Fibroblast of lung (primary cell): ENCODE measurements at regions not wholly inside any gene's neighbourhood (a gene's known extent, or its start where the extent isn't known, plus 50 kb on each side); places are given as distances from the start of the nearest gene placed in this dataset.

Experiments used
- DNase-seq, 2 donors: peaks; one replicate each; pipeline versions ENCODE4 v3.0.0 to v3.0.0-alpha.2; 2010; ENCODE audit warnings: low read depth in 2 of 2
- H2AFZ ChIP-seq: 2 replicates; pipeline ENCODE4 v1.5.1; 2012; ENCODE audit warnings: low read length, control low read depth, inconsistent platforms
- H3K27ac ChIP-seq: 2 replicates; pipeline ENCODE4 v1.5.1; 2011; ENCODE audit warnings: low read length, control low read depth; ENCODE audit not compliant: insufficient read depth
- H3K27me3 ChIP-seq: 2 replicates; pipeline ENCODE4 v1.5.1; 2011; ENCODE audit warnings: mild to moderate bottlenecking, low read length; ENCODE audit not compliant: control insufficient read depth, insufficient read depth
- H3K36me3 ChIP-seq: 2 replicates; pipeline ENCODE4 v1.5.1; 2011; ENCODE audit warnings: low read length; ENCODE audit not compliant: control insufficient read depth, insufficient read depth
- H3K4me1 ChIP-seq: 2 replicates; pipeline ENCODE4 v1.5.1; 2011; ENCODE audit warnings: low read length; ENCODE audit not compliant: control insufficient read depth, insufficient read depth; ENCODE audit errors: extremely low read depth
- H3K4me2 ChIP-seq: 2 replicates; pipeline ENCODE4 v1.5.1; 2011; ENCODE audit warnings: low read length, control low read depth; ENCODE audit not compliant: insufficient read depth; ENCODE audit errors: extremely low read depth
- H3K4me3 ChIP-seq, 4 experiments: fragments of 200-600 bp in 1 of 4; sonication (generic) in 1 of 4; replicated peaks in 1 of 4; 2 replicates each; pipeline ENCODE4 v1.5.1; 2011 to 2016; ENCODE audit warnings: low read length in 4 of 4, low read depth in 3 of 4, mild to moderate bottlenecking in 3 of 4, control low read depth in 2 of 4, inconsistent platforms in 1 of 4, mixed read lengths in 1 of 4; ENCODE audit not compliant: insufficient read depth in 1 of 4; ENCODE audit errors: control extremely low read depth in 1 of 4
- H3K79me2 ChIP-seq: 2 replicates; pipeline ENCODE4 v1.5.1; 2012; ENCODE audit warnings: mild to moderate bottlenecking, low read length, inconsistent platforms; ENCODE audit not compliant: control insufficient read depth, insufficient read depth
- H3K9ac ChIP-seq: 2 replicates; pipeline ENCODE4 v1.5.1; 2011; ENCODE audit warnings: mild to moderate bottlenecking, low read length, control low read depth; ENCODE audit not compliant: insufficient read depth
- H3K9me3 ChIP-seq: 2 replicates; pipeline ENCODE4 v1.5.1; 2012; ENCODE audit warnings: low read depth, low read length; ENCODE audit not compliant: control insufficient read depth, insufficient read depth
- H4K20me1 ChIP-seq: 2 replicates; pipeline ENCODE4 v1.5.1; 2011; ENCODE audit warnings: low read length; ENCODE audit not compliant: control insufficient read depth, insufficient read depth; ENCODE audit errors: extremely low read depth
- EZH2 ChIP-seq: IDR thresholded peaks from 2 replicates; pipeline ENCODE4 v1.5.1; 2012; ENCODE audit warnings: low read length, control low read depth, mild to moderate bottlenecking; ENCODE audit errors: missing control alignments
- TF ChIP-seq, protein P1 (sequence below), 2 donors: IDR thresholded peaks in 1 of 2; conservative IDR thresholded peaks in 1 of 2; 1 replicate in 1 of 2; 2 replicates in 1 of 2; pipeline ENCODE4 v1.5.1; 2011 to 2012; ENCODE audit warnings: low read length in 2 of 2, control low read depth in 1 of 2, inconsistent platforms in 1 of 2, low read depth in 1 of 2, mild to moderate bottlenecking in 1 of 2

DNA sequence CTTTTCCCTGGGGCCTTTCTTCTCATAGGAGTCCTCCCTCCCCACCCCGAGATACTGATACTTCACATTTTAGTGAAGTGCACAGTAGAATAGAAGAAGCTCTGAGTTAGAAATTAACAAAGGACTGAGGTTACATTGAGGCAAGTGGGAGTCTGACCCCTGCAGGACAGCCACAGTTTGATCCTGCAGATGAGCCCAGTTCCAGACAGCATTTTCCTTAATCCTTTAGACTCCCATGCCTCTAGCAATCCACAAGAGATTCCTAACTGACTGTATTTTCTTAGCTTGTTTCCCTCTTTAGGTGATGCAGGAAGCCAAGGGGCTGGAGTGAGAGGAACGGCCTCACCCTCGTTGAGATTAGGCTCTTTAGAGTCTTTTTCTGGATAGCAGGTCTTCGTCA lies 204.0 kb downstream of the CYRIA start:
- Histone ChIP-seq H3K4me3 (no peak overlapping the region), H2AFZ (no peak overlapping the region), H4K20me1 (no peaks in the 10 kb centered on the region), H3K9ac (no peak overlapping the region), H3K4me2 (no peak overlapping the region), H3K79me2 (no peaks in the 10 kb centered on the region), H3K36me3 (no peaks in the 10 kb centered on the region), H3K27ac (no peak overlapping the region), H3K9me3 (no peaks in the 10 kb centered on the region), H3K4me1 (no peaks in the 10 kb centered on the region), H3K27me3 (no peaks in the 10 kb centered on the region)
- TF ChIP-seq, protein P1, sequence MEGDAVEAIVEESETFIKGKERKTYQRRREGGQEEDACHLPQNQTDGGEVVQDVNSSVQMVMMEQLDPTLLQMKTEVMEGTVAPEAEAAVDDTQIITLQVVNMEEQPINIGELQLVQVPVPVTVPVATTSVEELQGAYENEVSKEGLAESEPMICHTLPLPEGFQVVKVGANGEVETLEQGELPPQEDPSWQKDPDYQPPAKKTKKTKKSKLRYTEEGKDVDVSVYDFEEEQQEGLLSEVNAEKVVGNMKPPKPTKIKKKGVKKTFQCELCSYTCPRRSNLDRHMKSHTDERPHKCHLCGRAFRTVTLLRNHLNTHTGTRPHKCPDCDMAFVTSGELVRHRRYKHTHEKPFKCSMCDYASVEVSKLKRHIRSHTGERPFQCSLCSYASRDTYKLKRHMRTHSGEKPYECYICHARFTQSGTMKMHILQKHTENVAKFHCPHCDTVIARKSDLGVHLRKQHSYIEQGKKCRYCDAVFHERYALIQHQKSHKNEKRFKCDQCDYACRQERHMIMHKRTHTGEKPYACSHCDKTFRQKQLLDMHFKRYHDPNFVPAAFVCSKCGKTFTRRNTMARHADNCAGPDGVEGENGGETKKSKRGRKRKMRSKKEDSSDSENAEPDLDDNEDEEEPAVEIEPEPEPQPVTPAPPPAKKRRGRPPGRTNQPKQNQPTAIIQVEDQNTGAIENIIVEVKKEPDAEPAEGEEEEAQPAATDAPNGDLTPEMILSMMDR (conservative IDR thresholded peaks at IDR 0.05 in 1 of 2, IDR thresholded peaks at IDR 0.05 in 1 of 2; ENCODE audit: low read depth in 1 of 2, low read length in 2 of 2): no peak
- TF ChIP-seq EZH2: no peak
- no peak for DNase-seq

DNA sequence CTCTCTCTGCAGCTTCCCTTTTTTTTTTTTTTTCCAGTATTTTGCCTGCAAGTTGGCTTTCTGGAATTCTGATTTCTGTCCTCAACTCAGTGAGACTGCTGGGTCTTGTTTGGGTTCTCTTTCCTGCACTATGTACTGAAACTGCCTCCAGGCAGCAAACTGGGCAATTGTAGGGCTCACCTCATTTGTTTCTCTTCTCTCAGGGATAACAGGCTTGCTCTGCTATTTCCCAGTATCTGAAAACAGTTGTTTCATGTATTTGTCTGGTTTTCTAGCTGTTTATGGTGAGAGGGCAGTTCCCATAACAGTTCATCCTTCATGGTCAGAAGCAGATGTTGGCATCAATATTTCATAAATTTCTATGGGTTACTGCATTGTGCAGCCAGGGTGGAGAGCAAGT lies 206.0 kb downstream of the CYRIA start:
- no peaks in the 10 kb centered on the region for H3K9me3 ChIP-seq
- no peak overlapping the region for H3K9ac ChIP-seq
- no peak for TF ChIP-seq EZH2
- TF ChIP-seq, protein P1 (conservative IDR thresholded peaks at IDR 0.05 in 1 of 2, IDR thresholded peaks at IDR 0.05 in 1 of 2; ENCODE audit: low read depth in 1 of 2, low read length in 2 of 2): no peak
- no peaks in the 10 kb centered on the region for H3K4me1 ChIP-seq
- no peak overlapping the region for H2AFZ ChIP-seq
- DNase-seq: no peak
- no peak overlapping the region for H3K27ac ChIP-seq
- H3K27me3 ChIP-seq: no peaks in the 10 kb centered on the region
- H3K36me3 ChIP-seq: no peaks in the 10 kb centered on the region
- H3K79me2 ChIP-seq: no peaks in the 10 kb centered on the region
- no peak overlapping the region for H3K4me2 ChIP-seq
- no peaks in the 10 kb centered on the region for H4K20me1 ChIP-seq
- H3K4me3 ChIP-seq: no peak overlapping the region

DNA sequence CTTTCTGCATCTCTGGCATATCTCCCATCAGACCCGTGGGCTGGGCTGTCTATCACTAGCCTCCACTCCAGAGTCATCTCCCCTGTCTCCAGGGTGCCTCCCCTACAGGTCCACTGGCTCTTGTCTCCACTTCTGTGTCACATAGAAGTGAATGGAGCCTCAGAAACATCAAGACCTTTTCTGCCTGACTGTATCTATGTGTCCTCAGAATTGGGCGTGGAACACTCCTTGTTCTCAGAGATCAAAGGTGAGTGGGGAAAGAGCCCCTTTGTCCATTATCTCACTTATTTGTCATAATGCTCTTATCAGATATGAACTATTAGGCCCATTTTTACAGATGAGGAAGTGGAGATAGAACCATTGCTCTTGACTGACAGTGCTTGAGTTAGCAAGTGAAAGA lies 211.0 kb downstream of the CYRIA start:
- no peaks in the 10 kb centered on the region for H3K9me3 ChIP-seq
- no peaks in the 10 kb centered on the region for H3K79me2 ChIP-seq
- H3K27me3 ChIP-seq: no peaks in the 10 kb centered on the region
- no peak overlapping the region for H3K4me2 ChIP-seq
- no peak overlapping the region for H3K9ac ChIP-seq
- no peak overlapping the region for H3K27ac ChIP-seq
- no peaks in the 10 kb centered on the region for H4K20me1 ChIP-seq
- no peak overlapping the region for H2AFZ ChIP-seq
- TF ChIP-seq, protein P1 (conservative IDR thresholded peaks at IDR 0.05 in 1 of 2, IDR thresholded peaks at IDR 0.05 in 1 of 2; ENCODE audit: low read depth in 1 of 2, low read length in 2 of 2): no peak
- TF ChIP-seq EZH2: no peak
- H3K4me3 ChIP-seq: no peak overlapping the region
- no peak for DNase-seq
- H3K4me1 ChIP-seq: no peaks in the 10 kb centered on the region
- no peaks in the 10 kb centered on the region for H3K36me3 ChIP-seq
